ENCODE measurements at regions not wholly inside any gene's neighbourhood (a gene's known extent, or its start where the extent isn't known, plus 50 kb on each side); places are given as distances from the start of the nearest gene placed in this dataset.

GRCh38 chr12:123033392-123034021 lies 53.0 kb downstream of the ARL6IP4 start:
- H3K36me3 ChIP-seq (ENCODE audit: control insufficient read depth, insufficient read depth, low read length), result no peaks in the 10 kb centered on the region
- H3K4me3 ChIP-seq (replicated peaks; ENCODE audit: low read depth, low read length), result no peak overlapping the region
- DNase-seq (ENCODE audit: extremely low read depth, insufficient read length), result no peak
- H3K27me3 ChIP-seq (replicated peaks; ENCODE audit: control insufficient read depth, insufficient read depth, low read length), result no peaks in the 10 kb centered on the region; the same call in 1 of the 2 replicates
- TF ChIP-seq CTCF (IDR thresholded peaks at IDR 0.05; ENCODE audit: insufficient read depth, low read length, poor library complexity, severe bottlenecking), result no peak

- Histone ChIP-seq H3K27me3 (replicated peaks; ENCODE audit: control insufficient read depth, insufficient read depth, low read length) (no peaks in the 10 kb centered on the region; the same call in 1 of the 2 replicates), H3K4me3 (replicated peaks; ENCODE audit: low read depth, low read length) (no peak overlapping the region), H3K36me3 (ENCODE audit: control insufficient read depth, insufficient read depth, low read length) (no peaks in the 10 kb centered on the region)
- no peak for TF ChIP-seq CTCF (IDR thresholded peaks at IDR 0.05; ENCODE audit: insufficient read depth, low read length, poor library complexity, severe bottlenecking)
- no peak for DNase-seq (ENCODE audit: extremely low read depth, insufficient read length)
These were observed 52.4 kb downstream of the ARL6IP4 start for GRCh38 chr12:123032736-123033391.
